PFSK-1 (cell line): ENCODE measurements at regions not wholly inside any gene's neighbourhood (a gene's known extent, or its start where the extent isn't known, plus 50 kb on each side); places are given as distances from the start of the nearest gene placed in this dataset.

Experiments
- FOXP2 ChIP-seq: optimal IDR thresholded peaks from 2 replicates; pipeline ENCODE3; 2011; ENCODE audit warnings: borderline replicate concordance, control low read depth, inconsistent platforms; ENCODE audit not compliant: insufficient read depth; ENCODE audit errors: extremely low read length, extremely low read depth
- POLR2AphosphoS5 ChIP-seq: IDR thresholded peaks from 2 replicates; pipeline ENCODE4 v1.6.1; 2012; ENCODE audit warnings: low read depth, mild to moderate bottlenecking, control low read depth, low read length, moderate library complexity
- SIN3A ChIP-seq: IDR thresholded peaks from 2 replicates; pipeline ENCODE4 v1.6.1; 2012; ENCODE audit warnings: mild to moderate bottlenecking, low read length, moderate library complexity, borderline replicate concordance; ENCODE audit not compliant: insufficient read depth
- TAF1 ChIP-seq: IDR thresholded peaks from 2 replicates; pipeline ENCODE4 v1.6.1; 2012; ENCODE audit warnings: low read length, control low read depth, borderline replicate concordance; ENCODE audit not compliant: insufficient read depth
- TF ChIP-seq, protein P1 (sequence below), 2 experiments: IDR thresholded peaks; 2 replicates each; pipeline versions ENCODE4 v1.6.1 to v1.8.0; 2011 to 2012; ENCODE audit warnings: low read depth in 2 of 2, low read length in 2 of 2, control low read depth in 1 of 2, inconsistent platforms in 1 of 2, mild to moderate bottlenecking in 1 of 2, moderate library complexity in 1 of 2; ENCODE audit not compliant: insufficient read depth in 1 of 2

DNA sequence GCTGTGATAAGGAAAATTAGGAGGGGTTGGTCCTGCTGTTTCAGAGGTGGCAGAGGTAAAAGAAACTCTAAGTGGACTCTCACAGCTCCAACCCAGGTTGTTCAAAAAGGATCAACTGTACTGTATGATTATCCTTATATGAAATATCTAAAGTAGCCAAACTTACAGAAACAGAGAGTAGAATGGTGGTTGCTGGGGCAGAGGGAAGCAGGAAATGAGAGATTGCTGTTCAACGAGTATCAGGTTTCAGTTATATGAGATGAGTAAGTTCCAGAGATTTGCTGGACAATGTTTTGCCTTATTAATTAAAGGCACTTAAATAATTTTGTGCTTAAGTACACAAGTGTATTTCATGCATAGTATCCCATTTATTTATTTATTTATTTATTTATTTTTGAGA is 972.0 kb upstream of the LRRTM1 start:
- TF ChIP-seq, protein P1, sequence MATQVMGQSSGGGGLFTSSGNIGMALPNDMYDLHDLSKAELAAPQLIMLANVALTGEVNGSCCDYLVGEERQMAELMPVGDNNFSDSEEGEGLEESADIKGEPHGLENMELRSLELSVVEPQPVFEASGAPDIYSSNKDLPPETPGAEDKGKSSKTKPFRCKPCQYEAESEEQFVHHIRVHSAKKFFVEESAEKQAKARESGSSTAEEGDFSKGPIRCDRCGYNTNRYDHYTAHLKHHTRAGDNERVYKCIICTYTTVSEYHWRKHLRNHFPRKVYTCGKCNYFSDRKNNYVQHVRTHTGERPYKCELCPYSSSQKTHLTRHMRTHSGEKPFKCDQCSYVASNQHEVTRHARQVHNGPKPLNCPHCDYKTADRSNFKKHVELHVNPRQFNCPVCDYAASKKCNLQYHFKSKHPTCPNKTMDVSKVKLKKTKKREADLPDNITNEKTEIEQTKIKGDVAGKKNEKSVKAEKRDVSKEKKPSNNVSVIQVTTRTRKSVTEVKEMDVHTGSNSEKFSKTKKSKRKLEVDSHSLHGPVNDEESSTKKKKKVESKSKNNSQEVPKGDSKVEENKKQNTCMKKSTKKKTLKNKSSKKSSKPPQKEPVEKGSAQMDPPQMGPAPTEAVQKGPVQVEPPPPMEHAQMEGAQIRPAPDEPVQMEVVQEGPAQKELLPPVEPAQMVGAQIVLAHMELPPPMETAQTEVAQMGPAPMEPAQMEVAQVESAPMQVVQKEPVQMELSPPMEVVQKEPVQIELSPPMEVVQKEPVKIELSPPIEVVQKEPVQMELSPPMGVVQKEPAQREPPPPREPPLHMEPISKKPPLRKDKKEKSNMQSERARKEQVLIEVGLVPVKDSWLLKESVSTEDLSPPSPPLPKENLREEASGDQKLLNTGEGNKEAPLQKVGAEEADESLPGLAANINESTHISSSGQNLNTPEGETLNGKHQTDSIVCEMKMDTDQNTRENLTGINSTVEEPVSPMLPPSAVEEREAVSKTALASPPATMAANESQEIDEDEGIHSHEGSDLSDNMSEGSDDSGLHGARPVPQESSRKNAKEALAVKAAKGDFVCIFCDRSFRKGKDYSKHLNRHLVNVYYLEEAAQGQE (IDR thresholded peaks at IDR 0.05; ENCODE audit: insufficient read depth in 1 of 2, low read depth in 2 of 2, low read length in 2 of 2), result no peak
- TF ChIP-seq POLR2AphosphoS5 (no peak), SIN3A (no peak), FOXP2 (no peak), TAF1 (no peak)

DNA sequence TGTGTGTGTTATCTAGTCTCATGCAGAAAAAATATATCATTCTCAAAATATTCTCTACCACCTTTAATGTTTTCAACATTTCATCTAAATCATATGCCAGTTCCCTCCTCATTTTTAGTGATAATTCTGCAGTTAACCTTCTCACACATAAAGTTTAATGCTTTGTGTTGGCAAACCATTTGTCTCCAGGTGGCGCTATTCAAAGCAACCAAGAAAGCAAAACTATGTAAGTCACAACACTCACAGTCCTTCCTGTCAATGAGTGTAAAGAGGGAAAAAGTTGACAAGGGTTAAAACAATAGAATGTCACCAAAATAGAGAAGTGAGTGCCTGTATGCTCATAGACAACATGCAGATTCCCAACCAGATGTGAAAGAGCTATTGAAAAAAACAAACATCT is 961.6 kb upstream of the LRRTM1 start:
- no peak for TF ChIP-seq FOXP2
- no peak for TF ChIP-seq POLR2AphosphoS5
- TF ChIP-seq, protein P1 (IDR thresholded peaks at IDR 0.05; ENCODE audit: insufficient read depth in 1 of 2, low read depth in 2 of 2, low read length in 2 of 2), result no peak
- TF ChIP-seq SIN3A, result no peak
- TF ChIP-seq TAF1, result no peak

DNA sequence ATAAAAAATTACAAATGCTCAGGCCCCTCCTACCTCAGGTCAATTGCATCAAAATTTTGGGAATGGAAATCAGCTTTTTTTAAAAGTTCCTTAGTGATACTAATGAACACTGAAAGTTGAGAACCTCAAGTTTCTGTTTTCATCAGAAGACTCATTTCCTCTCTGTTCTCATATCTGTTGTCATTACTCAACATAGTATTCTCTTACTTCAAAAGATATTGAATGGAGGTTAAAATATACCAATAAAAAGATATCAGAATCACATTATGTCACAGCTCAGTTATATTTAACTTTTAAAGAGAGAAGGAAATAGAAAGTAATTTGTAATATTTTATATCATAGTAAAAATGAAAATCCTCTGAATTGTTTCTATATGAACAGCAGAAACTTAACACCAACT is 959.4 kb upstream of the LRRTM1 start:
- no peak for TF ChIP-seq POLR2AphosphoS5
- TF ChIP-seq, protein P1 (IDR thresholded peaks at IDR 0.05; ENCODE audit: insufficient read depth in 1 of 2, low read depth in 2 of 2, low read length in 2 of 2), result no peak
- no peak for TF ChIP-seq FOXP2
- no peak for TF ChIP-seq TAF1
- TF ChIP-seq SIN3A, result no peak

DNA sequence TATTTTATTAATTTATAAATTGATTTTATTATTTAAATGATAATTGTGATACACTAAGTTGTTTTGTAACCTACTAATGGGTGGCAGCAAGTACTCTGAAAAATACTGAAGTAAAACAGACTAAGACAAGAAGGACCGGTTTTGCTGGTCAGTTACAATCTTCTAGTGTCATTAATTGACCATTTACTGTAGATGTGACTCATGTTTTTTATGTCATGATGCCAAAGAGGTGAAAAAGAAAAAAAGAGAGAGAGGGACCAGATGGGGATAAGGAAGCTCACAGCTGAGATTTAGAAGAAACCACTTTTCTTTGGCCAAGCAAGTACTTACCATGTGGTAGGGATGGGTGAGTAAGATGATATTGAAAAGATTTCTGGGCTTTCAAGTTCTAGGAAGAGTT is 955.8 kb upstream of the LRRTM1 start:
- TF ChIP-seq FOXP2 (no peak), SIN3A (no peak), POLR2AphosphoS5 (no peak), TAF1 (no peak)
- TF ChIP-seq, protein P1 (IDR thresholded peaks at IDR 0.05; ENCODE audit: insufficient read depth in 1 of 2, low read depth in 2 of 2, low read length in 2 of 2), result no peak

DNA sequence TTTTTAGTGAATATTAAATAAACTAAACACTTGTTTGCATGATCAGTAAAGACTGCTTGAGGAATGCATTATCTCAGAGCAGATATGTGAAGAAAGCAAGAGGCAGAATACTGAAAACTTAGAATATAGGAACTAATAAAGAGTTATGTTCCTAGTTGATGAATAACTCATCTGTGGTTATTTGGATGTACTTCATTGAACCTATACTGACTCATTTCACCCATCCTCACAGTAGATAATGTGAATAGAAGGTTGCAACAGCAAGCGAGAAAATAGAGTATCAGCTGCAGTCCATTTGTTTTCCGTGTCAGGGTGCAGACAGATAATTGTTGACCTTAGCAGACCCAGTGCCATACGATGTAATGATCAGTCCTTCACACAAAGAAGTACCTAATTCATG is 945.7 kb upstream of the LRRTM1 start:
- TF ChIP-seq FOXP2 (no peak), TAF1 (no peak), SIN3A (no peak), POLR2AphosphoS5 (no peak)
- TF ChIP-seq, protein P1 (IDR thresholded peaks at IDR 0.05; ENCODE audit: insufficient read depth in 1 of 2, low read depth in 2 of 2, low read length in 2 of 2), result no peak
